Effector memory CD8-positive, alpha-beta T cell (primary cell): ENCODE measurements at regions not wholly inside any gene's neighbourhood (a gene's known extent, or its start where the extent isn't known, plus 50 kb on each side); places are given as distances from the start of the nearest gene placed in this dataset.
"Not testable (repeated sequence)": the region's sequence is repeated elsewhere in the genome, so short reads cannot be mapped to it uniquely, and the experiment has no call there.

Source experiments
- ATAC-seq: fragments of 150-1000 bp; cut with Tn5 transposase; replicated peaks from 2 replicates; pipeline ENCODE4 v1.10.0; 2021; ENCODE audit warnings: mild to moderate bottlenecking, moderate library complexity
- DNase-seq, 3 experiments: peaks; one replicate each; pipeline ENCODE4 v3.0.0; 2021
- H3K27ac Mint-ChIP-seq, 2 donors: one replicate each; pipeline ENCODE4 v1.8.0; 2022; ENCODE audit warnings: mild to moderate bottlenecking in 2 of 2, mixed read lengths in 2 of 2, moderate library complexity in 2 of 2
- H3K27me3 Mint-ChIP-seq, 2 donors: one replicate each; pipeline ENCODE4 v1.8.0; 2022; ENCODE audit warnings: mixed read lengths in 2 of 2
- H3K36me3 Mint-ChIP-seq: one replicate; pipeline ENCODE4 v1.8.0; 2022; ENCODE audit warnings: mild to moderate bottlenecking, moderate library complexity, mixed read lengths; ENCODE audit not compliant: insufficient read depth
- H3K4me1 Mint-ChIP-seq, 2 donors: one replicate each; pipeline ENCODE4 v1.8.0; 2022; ENCODE audit warnings: low read depth in 2 of 2, mixed read lengths in 2 of 2
- H3K4me3 Mint-ChIP-seq, 2 donors: one replicate each; pipeline ENCODE4 v1.8.0; 2022; ENCODE audit warnings: mild to moderate bottlenecking in 2 of 2, mixed read lengths in 2 of 2, moderate library complexity in 2 of 2
- H3K9me3 Mint-ChIP-seq, 2 donors: one replicate each; pipeline ENCODE4 v1.8.0; 2022; ENCODE audit warnings: mixed read lengths in 2 of 2

- no peaks in the 10 kb centered on the region for H3K9me3 Mint-ChIP-seq
- ATAC-seq (no peak), DNase-seq (no peak)
- H3K4me3 Mint-ChIP-seq, result no peak overlapping the region
- H3K27ac Mint-ChIP-seq, result no peak overlapping the region
- peaks cover 3% of the 10 kb centered on the region for H3K36me3 Mint-ChIP-seq
- peaks cover 50 to 53% of the 10 kb centered on the region in 2 donors for H3K27me3 Mint-ChIP-seq
- H3K4me1 Mint-ChIP-seq, result no peaks in the 10 kb centered on the region
Observed at GRCh38 chr10:6689036-6689435, 109.0 kb upstream of the PRKCQ start.

GRCh38 chr10:6680735-6681134 lies 100.7 kb upstream of the PRKCQ start:
- Mint-ChIP-seq H3K36me3 (no peaks in the 10 kb centered on the region), H3K27ac (no peak overlapping the region), H3K4me3 (no peak overlapping the region), H3K9me3 (no peaks in the 10 kb centered on the region), H3K4me1 (peaks cover 3 to 4% of the 10 kb centered on the region in 2 donors), H3K27me3 (peaks cover 14 to 42% of the 10 kb centered on the region in 2 donors)
- no peak for ATAC-seq
- no peak for DNase-seq

GRCh38 chr10:6678956-6679355 lies 98.9 kb upstream of the PRKCQ start:
- DNase-seq (no peak), ATAC-seq (no peak)
- H3K36me3 Mint-ChIP-seq, result no peaks in the 10 kb centered on the region
- H3K4me1 Mint-ChIP-seq, result peaks cover 3 to 4% of the 10 kb centered on the region in 2 donors
- peaks cover 19 to 45% of the 10 kb centered on the region in 2 donors for H3K27me3 Mint-ChIP-seq
- H3K27ac Mint-ChIP-seq, result no peak overlapping the region
- H3K4me3 Mint-ChIP-seq, result no peak overlapping the region
- H3K9me3 Mint-ChIP-seq, result no peaks in the 10 kb centered on the region

GRCh38 chr10:6678211-6678803 lies 98.2 kb upstream of the PRKCQ start:
- Mint-ChIP-seq H3K9me3 (no peaks in the 10 kb centered on the region), H3K36me3 (no peaks in the 10 kb centered on the region), H3K4me3 (no peak overlapping the region), H3K27me3 (peaks cover 19 to 39% of the 10 kb centered on the region in 2 donors), H3K4me1 (peaks cover 3 to 4% of the 10 kb centered on the region in 2 donors), H3K27ac (no peak overlapping the region)
- DNase-seq (peak; percentile 55 to 62 (median 61)), ATAC-seq (peak; percentile 71)

- H3K4me1 Mint-ChIP-seq, ATAC-seq, H3K9me3 Mint-ChIP-seq, DNase-seq, H3K36me3 Mint-ChIP-seq, H3K4me3 Mint-ChIP-seq, H3K27ac Mint-ChIP-seq: not testable (repeated sequence)
- peaks cover 19 to 27% of the 10 kb centered on the region in 2 donors for H3K27me3 Mint-ChIP-seq
Observed at GRCh38 chr10:6677129-6677528, 97.1 kb upstream of the PRKCQ start.

GRCh38 chr10:6674291-6674690 lies 94.2 kb upstream of the PRKCQ start:
- peaks cover 4 to 5% of the 10 kb centered on the region in 2 donors for H3K4me1 Mint-ChIP-seq
- peaks cover 18% of the 10 kb centered on the region in 2 donors for H3K27me3 Mint-ChIP-seq
- no peak overlapping the region for H3K4me3 Mint-ChIP-seq
- no peak for ATAC-seq
- H3K9me3 Mint-ChIP-seq, result no peaks in the 10 kb centered on the region
- H3K27ac Mint-ChIP-seq, result no peak overlapping the region
- H3K36me3 Mint-ChIP-seq, result no peaks in the 10 kb centered on the region
- DNase-seq, result no peak

- Mint-ChIP-seq H3K27me3 (peaks cover 6 to 11% of the 10 kb centered on the region in 2 donors), H3K4me3 (no peak overlapping the region), H3K36me3 (no peaks in the 10 kb centered on the region), H3K27ac (no peak overlapping the region), H3K4me1 (peaks cover 0 to 6% of the 10 kb centered on the region in 2 donors), H3K9me3 (no peaks in the 10 kb centered on the region)
- DNase-seq, result no peak
- no peak for ATAC-seq
Observed at GRCh38 chr10:6671976-6672375, 91.9 kb upstream of the PRKCQ start.

GRCh38 chr10:6669269-6669859 lies 89.3 kb upstream of the PRKCQ start:
- Mint-ChIP-seq H3K4me3 (no peak overlapping the region), H3K27me3 (peaks cover 0 to 2% of the 10 kb centered on the region in 2 donors), H3K9me3 (no peaks in the 10 kb centered on the region), H3K27ac (no peak overlapping the region), H3K4me1 (peaks cover 6 to 16% of the 10 kb centered on the region in 2 donors), H3K36me3 (no peaks in the 10 kb centered on the region)
- DNase-seq (peak in 1 of 3 experiments; percentile 19), ATAC-seq (peak; percentile 38)

- ATAC-seq, result no peak
Observed at GRCh38 chr10:6667679-6668270, 87.7 kb upstream of the PRKCQ start.

GRCh38 chr10:6667150-6667549 lies 87.1 kb upstream of the PRKCQ start:
- no peaks in the 10 kb centered on the region for H3K27me3 Mint-ChIP-seq
- H3K27ac Mint-ChIP-seq, result no peak overlapping the region
- peaks cover 6 to 16% of the 10 kb centered on the region in 2 donors for H3K4me1 Mint-ChIP-seq
- peaks cover 4% of the 10 kb centered on the region for H3K36me3 Mint-ChIP-seq
- no peak for ATAC-seq
- no peak for DNase-seq
- no peaks in the 10 kb centered on the region for H3K9me3 Mint-ChIP-seq
- no peak overlapping the region for H3K4me3 Mint-ChIP-seq

More at GRCh38 chr10:6667679-6668270, 87.7 kb upstream of the PRKCQ start:
- peaks cover 1% of the 10 kb centered on the region for H3K36me3 Mint-ChIP-seq
- no peak overlapping the region for H3K4me3 Mint-ChIP-seq
- no peaks in the 10 kb centered on the region for H3K27me3 Mint-ChIP-seq
- H3K4me1 Mint-ChIP-seq, result peaks cover 6 to 16% of the 10 kb centered on the region in 2 donors
- H3K9me3 Mint-ChIP-seq, result no peaks in the 10 kb centered on the region
- peak in 1 of 3 experiments; percentile 8 for DNase-seq
- H3K27ac Mint-ChIP-seq, result no peak overlapping the region

GRCh38 chr10:6665847-6666246 lies 85.8 kb upstream of the PRKCQ start:
- H3K27me3 Mint-ChIP-seq, result no peaks in the 10 kb centered on the region
- DNase-seq (peak; percentile 14 to 35 (median 28)), ATAC-seq (peak; percentile 98)
- no peaks in the 10 kb centered on the region for H3K9me3 Mint-ChIP-seq
- H3K4me3 Mint-ChIP-seq, result peak overlapping the region in 1 of 2 donors; percentile 40
- H3K36me3 Mint-ChIP-seq, result peaks cover 7% of the 10 kb centered on the region
- H3K27ac Mint-ChIP-seq, result peak overlapping the region in 1 of 2 donors; percentile 0
- peaks cover 6 to 16% of the 10 kb centered on the region in 2 donors for H3K4me1 Mint-ChIP-seq

GRCh38 chr10:6660460-6660859 lies 80.4 kb upstream of the PRKCQ start:
- ATAC-seq (no peak), DNase-seq (no peak)
- Mint-ChIP-seq H3K4me1 (no peaks in the 10 kb centered on the region), H3K4me3 (no peak overlapping the region), H3K36me3 (peaks cover 7% of the 10 kb centered on the region), H3K27ac (no peak overlapping the region), H3K27me3 (peaks cover 19 to 32% of the 10 kb centered on the region in 2 donors), H3K9me3 (no peaks in the 10 kb centered on the region)

GRCh38 chr10:6659451-6659850 lies 79.4 kb upstream of the PRKCQ start:
- peaks cover 7% of the 10 kb centered on the region for H3K36me3 Mint-ChIP-seq
- no peak overlapping the region for H3K27ac Mint-ChIP-seq
- DNase-seq, result no peak
- no peak overlapping the region for H3K4me3 Mint-ChIP-seq
- no peaks in the 10 kb centered on the region for H3K4me1 Mint-ChIP-seq
- peaks cover 19 to 34% of the 10 kb centered on the region in 2 donors for H3K27me3 Mint-ChIP-seq
- ATAC-seq, result no peak
- no peaks in the 10 kb centered on the region for H3K9me3 Mint-ChIP-seq

- DNase-seq (no peak), ATAC-seq (no peak)
- Mint-ChIP-seq H3K9me3 (no peaks in the 10 kb centered on the region), H3K36me3 (peaks cover 5% of the 10 kb centered on the region), H3K27me3 (peaks cover 19 to 49% of the 10 kb centered on the region in 2 donors), H3K4me1 (no peaks in the 10 kb centered on the region), H3K4me3 (no peak overlapping the region), H3K27ac (no peak overlapping the region)
Observed at GRCh38 chr10:6657669-6658068, 77.6 kb upstream of the PRKCQ start.
